Esophagus muscularis mucosa (tissue), 3 donors: ENCODE measurements at regions not wholly inside any gene's neighbourhood (a gene's known extent, or its start where the extent isn't known, plus 50 kb on each side); places are given as distances from the start of the nearest gene placed in this dataset.

Experiments
- POLR2AphosphoS5 ChIP-seq, 2 donors: sonication (generic); formaldehyde crosslinking; IDR thresholded peaks; one replicate each; pipeline ENCODE4 v1.6.1; 2017; ENCODE audit warnings: antibody characterized with exemption in 2 of 2
- TF ChIP-seq, protein P1 (sequence below), 3 experiments: fragments of 200-600 bp in 2 of 3; fragments of 450-650 bp in 1 of 3; sonication (generic) in 2 of 3; IDR thresholded peaks; one replicate each; pipeline ENCODE4 v1.5.1; 2017 to 2019; ENCODE audit warnings: antibody characterized with exemption in 3 of 3, mild to moderate bottlenecking in 2 of 3, moderate library complexity in 1 of 3

DNA sequence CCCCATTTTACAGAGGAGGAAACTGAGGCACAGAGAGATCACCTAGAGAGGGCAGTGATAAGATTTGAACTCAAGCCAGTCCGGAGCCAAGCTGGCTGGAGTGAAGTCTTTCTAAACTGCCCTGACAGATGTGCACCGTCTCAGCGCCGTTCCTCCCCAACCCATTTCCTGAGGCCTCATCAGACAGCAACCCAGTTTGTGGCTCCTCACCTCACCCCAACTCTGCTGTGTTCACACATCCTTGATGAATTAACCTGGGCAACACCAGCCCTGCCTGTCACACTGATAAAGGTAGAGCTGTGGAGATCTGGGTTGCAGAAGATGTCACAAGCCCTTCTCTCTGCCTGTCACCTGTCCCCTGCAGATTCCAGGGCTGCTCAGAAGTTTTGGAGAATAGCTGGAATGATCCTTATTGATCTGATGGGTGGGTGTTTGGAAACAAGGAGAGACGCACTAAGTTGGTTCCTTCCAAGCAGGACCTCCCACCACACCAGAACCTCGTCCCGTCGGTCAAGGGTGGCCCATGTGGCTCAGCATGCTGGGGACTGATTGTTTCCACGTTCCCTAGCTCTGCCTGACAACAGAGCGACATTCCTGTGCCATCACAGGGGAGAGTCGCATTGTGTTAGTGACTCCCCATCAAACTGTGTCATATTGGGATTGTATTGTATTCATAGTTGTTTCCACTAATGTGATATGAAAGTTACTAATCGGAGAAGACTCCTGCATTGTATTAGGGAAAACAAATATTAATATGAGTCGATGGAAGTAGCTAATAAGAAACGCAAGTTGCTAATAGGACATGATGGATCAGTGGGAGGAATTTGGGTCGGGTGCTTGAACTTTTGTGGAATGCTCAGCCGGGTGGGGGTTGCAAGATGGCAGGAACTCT lies 200.6 kb downstream of the PHETA1 start:
- no peak for TF ChIP-seq POLR2AphosphoS5 (IDR thresholded peaks at IDR 0.05)
- TF ChIP-seq, protein P1, sequence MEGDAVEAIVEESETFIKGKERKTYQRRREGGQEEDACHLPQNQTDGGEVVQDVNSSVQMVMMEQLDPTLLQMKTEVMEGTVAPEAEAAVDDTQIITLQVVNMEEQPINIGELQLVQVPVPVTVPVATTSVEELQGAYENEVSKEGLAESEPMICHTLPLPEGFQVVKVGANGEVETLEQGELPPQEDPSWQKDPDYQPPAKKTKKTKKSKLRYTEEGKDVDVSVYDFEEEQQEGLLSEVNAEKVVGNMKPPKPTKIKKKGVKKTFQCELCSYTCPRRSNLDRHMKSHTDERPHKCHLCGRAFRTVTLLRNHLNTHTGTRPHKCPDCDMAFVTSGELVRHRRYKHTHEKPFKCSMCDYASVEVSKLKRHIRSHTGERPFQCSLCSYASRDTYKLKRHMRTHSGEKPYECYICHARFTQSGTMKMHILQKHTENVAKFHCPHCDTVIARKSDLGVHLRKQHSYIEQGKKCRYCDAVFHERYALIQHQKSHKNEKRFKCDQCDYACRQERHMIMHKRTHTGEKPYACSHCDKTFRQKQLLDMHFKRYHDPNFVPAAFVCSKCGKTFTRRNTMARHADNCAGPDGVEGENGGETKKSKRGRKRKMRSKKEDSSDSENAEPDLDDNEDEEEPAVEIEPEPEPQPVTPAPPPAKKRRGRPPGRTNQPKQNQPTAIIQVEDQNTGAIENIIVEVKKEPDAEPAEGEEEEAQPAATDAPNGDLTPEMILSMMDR (IDR thresholded peaks at IDR 0.05), result no peak
